NCI-H510A (cell line): ENCODE measurements at regions not wholly inside any gene's neighbourhood (a gene's known extent, or its start where the extent isn't known, plus 50 kb on each side); places are given as distances from the start of the nearest gene placed in this dataset.

Experiments used
- DNase-seq: peaks from one replicate; lab custom pipeline; 2025; lab: John Stamatoyannopoulos, UW

DNA sequence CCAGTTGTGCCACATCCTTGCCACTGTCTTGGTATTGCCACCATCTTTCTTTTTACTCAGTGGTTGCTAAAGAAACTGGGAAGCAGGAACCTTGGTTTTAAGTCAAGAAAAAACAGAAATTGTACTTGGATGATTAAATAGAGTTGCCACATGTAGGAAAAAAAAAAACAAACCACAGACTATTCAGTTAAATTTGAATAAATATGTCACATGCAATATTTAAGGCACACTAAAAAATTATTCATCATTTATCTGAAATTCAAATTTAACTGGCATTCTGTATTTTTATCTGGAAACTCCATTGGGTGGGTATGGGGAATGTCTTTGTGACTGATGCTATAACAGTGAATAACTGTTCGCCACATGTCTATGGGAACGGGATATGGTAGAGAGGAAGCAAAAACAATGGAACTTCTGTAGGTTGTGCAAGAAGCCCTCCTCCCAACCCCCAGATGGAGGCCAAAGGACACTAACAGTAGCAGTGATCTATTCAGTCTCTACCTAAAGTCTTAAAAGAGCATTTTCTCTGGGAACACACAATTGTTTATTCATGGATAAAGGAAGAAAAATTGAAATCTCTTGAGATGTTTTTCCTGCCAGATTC lies 57.0 kb upstream of the PLAC8 start:
- DNase-seq: no peak

DNA sequence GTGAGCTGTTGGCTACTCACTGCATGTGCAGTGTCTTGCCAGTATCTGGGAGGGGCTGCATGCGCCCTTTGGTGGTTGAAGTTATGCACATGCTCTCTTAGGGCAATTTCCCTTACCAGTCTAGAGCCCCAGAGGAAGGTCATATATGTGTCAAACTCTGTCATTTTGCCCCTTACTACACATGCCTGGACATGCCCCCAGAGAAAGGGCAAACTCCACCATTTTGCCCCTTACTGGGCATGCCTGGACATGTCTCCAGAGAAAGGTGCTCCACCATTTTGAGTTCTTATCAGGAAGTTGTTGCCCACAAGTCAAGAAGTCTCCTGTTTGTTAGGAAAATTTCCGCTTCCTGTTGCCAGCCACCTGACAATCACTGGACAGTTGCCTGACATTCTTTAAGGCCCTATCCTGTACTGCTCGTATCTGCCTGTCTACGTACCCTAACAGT lies 56.4 kb upstream of the PLAC8 start:
- no peak for DNase-seq
